ENCODE measurements at regions not wholly inside any gene's neighbourhood (a gene's known extent, or its start where the extent isn't known, plus 50 kb on each side); places are given as distances from the start of the nearest gene placed in this dataset.

DNA sequence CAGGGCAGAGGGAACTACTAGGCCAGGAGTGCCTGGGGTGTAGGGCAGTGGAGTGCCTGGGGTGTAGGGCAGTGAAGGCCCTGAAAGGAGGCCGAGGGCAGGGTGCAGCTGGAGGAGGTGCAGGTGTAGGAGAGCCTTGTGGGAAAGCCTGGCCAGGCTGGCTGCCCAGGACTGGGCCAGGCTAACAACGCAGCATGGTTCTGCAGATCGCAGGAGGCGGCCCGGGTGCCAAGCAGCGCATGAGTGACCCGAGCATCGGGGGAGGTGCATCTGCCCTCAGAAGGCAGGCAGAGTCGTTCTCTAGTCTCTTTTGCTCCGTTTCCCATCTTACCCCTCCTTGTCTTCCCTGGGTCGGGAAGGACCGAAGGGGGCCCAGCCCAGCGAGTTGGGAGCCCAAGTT lies 151.5 kb upstream of the PHACTR3 start:
- no peak overlapping the region for H3K27ac ChIP-seq
- peaks cover 0 to 62% (median 31%) of the 10 kb centered on the region in 7 donors for H3K27me3 ChIP-seq
- H3K36me3 ChIP-seq, result no peaks in the 10 kb centered on the region
- H3K4me1 ChIP-seq, result peaks cover 0 to 16% (median 4%) of the 10 kb centered on the region in 9 donors
- TF ChIP-seq, protein P1, sequence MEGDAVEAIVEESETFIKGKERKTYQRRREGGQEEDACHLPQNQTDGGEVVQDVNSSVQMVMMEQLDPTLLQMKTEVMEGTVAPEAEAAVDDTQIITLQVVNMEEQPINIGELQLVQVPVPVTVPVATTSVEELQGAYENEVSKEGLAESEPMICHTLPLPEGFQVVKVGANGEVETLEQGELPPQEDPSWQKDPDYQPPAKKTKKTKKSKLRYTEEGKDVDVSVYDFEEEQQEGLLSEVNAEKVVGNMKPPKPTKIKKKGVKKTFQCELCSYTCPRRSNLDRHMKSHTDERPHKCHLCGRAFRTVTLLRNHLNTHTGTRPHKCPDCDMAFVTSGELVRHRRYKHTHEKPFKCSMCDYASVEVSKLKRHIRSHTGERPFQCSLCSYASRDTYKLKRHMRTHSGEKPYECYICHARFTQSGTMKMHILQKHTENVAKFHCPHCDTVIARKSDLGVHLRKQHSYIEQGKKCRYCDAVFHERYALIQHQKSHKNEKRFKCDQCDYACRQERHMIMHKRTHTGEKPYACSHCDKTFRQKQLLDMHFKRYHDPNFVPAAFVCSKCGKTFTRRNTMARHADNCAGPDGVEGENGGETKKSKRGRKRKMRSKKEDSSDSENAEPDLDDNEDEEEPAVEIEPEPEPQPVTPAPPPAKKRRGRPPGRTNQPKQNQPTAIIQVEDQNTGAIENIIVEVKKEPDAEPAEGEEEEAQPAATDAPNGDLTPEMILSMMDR (IDR thresholded peaks at IDR 0.05), result no peak
- H3K4me3 ChIP-seq, result no peak overlapping the region
- no peak for ATAC-seq
- intact Hi-C loops (cut with DNase I), result loop anchor here in 2 of 10 donors (5.0 to 10.0 kb wide), 2 partner anchors 358 to 1216 kb away; no protein-coding TSS in a partner anchor
- H3K9me3 ChIP-seq, result no peaks in the 10 kb centered on the region
- 75 to 76% methylated on average over 12 to 13 of the region's 13 CpGs for WGBS, 2 donors
- DNase-seq, result no peak

- Histone ChIP-seq H3K4me3 (no peak overlapping the region), H3K4me1 (peaks cover 0 to 16% (median 4%) of the 10 kb centered on the region in 9 donors), H3K36me3 (no peaks in the 10 kb centered on the region), H3K27me3 (peaks cover 0 to 56% (median 23%) of the 10 kb centered on the region in 7 donors), H3K27ac (peak overlapping the region in 1 of 10 donors; percentile 1), H3K9me3 (peaks cover 0 to 5% (median 0%) of the 10 kb centered on the region in 11 donors)
- ATAC-seq, result peak in 6 of 8 donors; percentile 35 to 55 (median 46)
- TF ChIP-seq, protein P1 (IDR thresholded peaks at IDR 0.05), result no peak
- WGBS, 2 donors, result 71 to 77% methylated on average over 15 of the region's 15 CpGs
- peak in 1 of 2 donors; percentile 19 for DNase-seq
- intact Hi-C loops (cut with DNase I), result loop anchor here in 2 of 10 donors (5.0 to 10.0 kb wide), 2 partner anchors 359 to 1217 kb away; no protein-coding TSS in a partner anchor
Measured at GRCh38 chr20:59453759-59454560, 150.4 kb upstream of the PHACTR3 start.

DNA sequence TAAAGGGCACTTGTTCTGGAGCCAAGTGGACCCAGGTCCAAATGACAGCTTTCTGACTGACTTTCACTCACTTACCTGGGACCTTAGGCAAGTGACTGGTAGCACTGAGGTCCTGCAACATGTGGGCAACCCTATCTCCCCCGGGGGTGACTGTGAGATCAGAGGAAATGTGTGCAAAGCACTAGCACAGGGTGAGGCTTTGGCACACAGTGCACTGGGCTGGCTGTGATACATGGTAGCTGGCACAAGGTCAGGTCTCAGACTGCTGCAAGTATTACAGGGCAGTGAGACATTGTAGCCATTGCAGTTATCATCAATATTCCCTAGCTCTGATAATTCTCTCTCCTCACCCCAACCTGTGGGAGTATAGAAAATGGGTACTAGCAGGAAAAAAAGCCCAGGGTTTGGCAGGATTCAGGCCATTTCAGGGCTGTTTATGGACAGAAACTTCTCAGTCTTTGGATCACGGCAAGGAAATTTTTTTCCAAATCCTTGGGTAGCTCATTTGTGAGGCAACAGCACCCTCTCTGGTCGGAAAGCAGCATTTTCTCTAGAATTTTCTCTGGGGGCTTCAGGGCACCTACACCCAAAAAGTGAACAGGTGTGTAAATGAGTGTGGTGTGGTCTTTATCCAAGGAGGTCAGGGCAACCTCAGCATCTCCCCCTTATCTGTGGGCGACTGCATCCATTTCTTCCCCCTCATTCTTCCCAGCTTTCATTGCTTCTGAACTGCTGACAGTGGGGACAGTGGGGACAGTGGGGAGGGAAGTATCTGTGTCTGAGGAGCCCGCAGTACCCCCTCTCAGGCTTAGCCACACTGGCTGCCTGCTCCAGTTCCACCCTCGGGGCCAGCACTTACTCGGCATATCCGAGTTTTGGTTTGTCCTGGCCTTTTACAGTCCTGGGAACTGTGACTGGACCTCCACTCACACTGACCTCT lies 148.7 kb upstream of the PHACTR3 start:
- Histone ChIP-seq H3K36me3 (no peaks in the 10 kb centered on the region), H3K9me3 (peaks cover 0 to 10% (median 0%) of the 10 kb centered on the region in 11 donors), H3K4me3 (no peak overlapping the region), H3K27ac (no peak overlapping the region), H3K27me3 (peaks cover 0 to 43% (median 15%) of the 10 kb centered on the region in 7 donors), H3K4me1 (peaks cover 0 to 16% (median 4%) of the 10 kb centered on the region in 9 donors)
- TF ChIP-seq, protein P1 (IDR thresholded peaks at IDR 0.05), result peak; percentile 11 to 66 (median 55)
- ATAC-seq, result peak in 7 of 8 donors; percentile 39 to 86 (median 54)
- 28 to 31% methylated on average over 8 of the region's 8 CpGs for WGBS, 2 donors
- intact Hi-C loops (cut with DNase I), result loop anchor here in 4 of 10 donors (2.0 to 10.0 kb wide), 5 partner anchors 361 to 973 kb away; no protein-coding TSS in a partner anchor
- DNase-seq, result peak in 1 of 2 donors; percentile 28

Data from heart right ventricle (tissue), 16 donors.